ENCODE measurements at regions not wholly inside any gene's neighbourhood (a gene's known extent, or its start where the extent isn't known, plus 50 kb on each side); places are given as distances from the start of the nearest gene placed in this dataset.

DNA sequence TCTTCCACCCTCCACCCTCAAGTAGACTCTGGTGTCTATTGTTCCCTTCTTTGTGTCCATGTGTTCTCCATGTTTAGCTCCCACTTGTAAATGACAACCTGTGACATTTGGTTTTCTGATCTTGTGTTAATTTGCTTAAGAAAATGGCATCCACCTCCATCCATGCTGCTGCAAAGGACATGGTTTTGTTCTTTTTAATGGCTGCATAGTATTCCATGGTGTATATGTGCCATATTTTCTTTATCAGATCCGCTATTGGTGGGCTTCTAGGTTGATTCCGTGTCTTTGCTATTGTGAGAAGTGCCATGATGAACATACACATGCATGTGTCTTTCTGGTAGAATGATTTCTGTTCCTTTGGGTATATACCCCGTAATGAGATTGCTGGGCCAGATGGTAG, 163.4 kb upstream of the ITGA1 start (continued):
- no peak for TF ChIP-seq ZBTB33 (IDR thresholded peaks at IDR 0.05)
- no peak for TF ChIP-seq POU2F2 (IDR thresholded peaks at IDR 0.05; ENCODE audit: borderline replicate concordance, low read depth, low read length)
- no peak for TF ChIP-seq JUND (IDR thresholded peaks at IDR 0.05; ENCODE audit: low read depth, low read length)
- TF ChIP-seq BHLHE40 (IDR thresholded peaks at IDR 0.05; ENCODE audit: borderline replicate concordance in 1 of 2, low read depth in 2 of 2, low read length in 1 of 2): no peak
- no peak for TF ChIP-seq ASH2L (IDR thresholded peaks at IDR 0.05; ENCODE audit: borderline replicate concordance, low read depth)
- no peak for TF ChIP-seq NFYB (IDR thresholded peaks at IDR 0.05; ENCODE audit: insufficient read depth, low read depth, low read length)
- TF ChIP-seq NFYA (IDR thresholded peaks at IDR 0.05; ENCODE audit: borderline replicate concordance, low read depth, low read length): no peak
- no peak for TF ChIP-seq NFIC (IDR thresholded peaks at IDR 0.05; ENCODE audit: low read depth, low read length)

- ChIA-PET CTCF (no interaction called here), SMC1A (ENCODE audit: uncharacterized antibody, unreplicated experiment) (no interaction called here), POLR2A (no interaction called here), RAD21 (ENCODE audit: unreplicated experiment) (no interaction called here)
- H3K27ac ChIP-seq (ENCODE audit: control insufficient read depth, insufficient read depth): no peak overlapping the region
- BruUV-seq (replicated peaks): no TSS peak
- intact Hi-C loops (cut with micrococcal nuclease; ENCODE audit: unreplicated experiment) (no loop called here), in situ Hi-C loops (cut with MboI) (no loop called here)
- no peak overlapping the region for H3K4me3 ChIP-seq
- H3K36me3 ChIP-seq (ENCODE audit: control insufficient read depth in 2 of 2, insufficient read depth in 2 of 2, low read length in 1 of 2): no peaks in the 10 kb centered on the region
- H3K4me1 ChIP-seq (ENCODE audit: control insufficient read depth, insufficient read depth, low read length): no peaks in the 10 kb centered on the region
- no peak overlapping the region for H3K9ac ChIP-seq (ENCODE audit: control insufficient read depth, insufficient read depth, low read length)
- no peak for ATAC-seq
- WGBS (ENCODE audit: insufficient coverage, insufficient replicate concordance, low lambda C conversion rate, missing lambda C conversion rate): 54% methylated on average over 3 of the region's 3 CpGs
- no peak for FAIRE-seq
- TF ChIP-seq CREB1 (IDR thresholded peaks at IDR 0.05; ENCODE audit: low read depth): no peak
- TF ChIP-seq EGR1 (IDR thresholded peaks at IDR 0.05; ENCODE audit: borderline replicate concordance in 1 of 2, low read depth in 2 of 2, low read length in 2 of 2): no peak
- TF ChIP-seq, protein P1, sequence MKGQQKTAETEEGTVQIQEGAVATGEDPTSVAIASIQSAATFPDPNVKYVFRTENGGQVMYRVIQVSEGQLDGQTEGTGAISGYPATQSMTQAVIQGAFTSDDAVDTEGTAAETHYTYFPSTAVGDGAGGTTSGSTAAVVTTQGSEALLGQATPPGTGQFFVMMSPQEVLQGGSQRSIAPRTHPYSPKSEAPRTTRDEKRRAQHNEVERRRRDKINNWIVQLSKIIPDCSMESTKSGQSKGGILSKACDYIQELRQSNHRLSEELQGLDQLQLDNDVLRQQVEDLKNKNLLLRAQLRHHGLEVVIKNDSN (IDR thresholded peaks at IDR 0.05; ENCODE audit: borderline replicate concordance, extremely low read length, insufficient read depth, low read depth, low read length): no peak
- no peak for TF ChIP-seq TBL1XR1 (IDR thresholded peaks at IDR 0.05; ENCODE audit: low read depth, low read length)
- TF ChIP-seq SUPT20H (IDR thresholded peaks at IDR 0.05; ENCODE audit: borderline replicate concordance, control insufficient read depth, low read depth, low read length): no peak
- TF ChIP-seq NR2C1 (IDR thresholded peaks at IDR 0.05): no peak
- TF ChIP-seq YBX1 (IDR thresholded peaks at IDR 0.05): no peak
- TF ChIP-seq CBX5 (IDR thresholded peaks at IDR 0.05; ENCODE audit: low read depth): no peak
- no peak overlapping the region for H3K4me2 ChIP-seq (ENCODE audit: control insufficient read depth, insufficient read depth)
- H3K27me3 ChIP-seq (replicated peaks in 1 of 2; ENCODE audit: control insufficient read depth in 2 of 2, insufficient read depth in 2 of 2, low read length in 1 of 2): no peaks in the 10 kb centered on the region
- no peak overlapping the region for H2AFZ ChIP-seq (ENCODE audit: control insufficient read depth, low read depth, low read length)
- no peaks in the 10 kb centered on the region for H3K9me3 ChIP-seq (replicated peaks; ENCODE audit: control insufficient read depth, insufficient read depth, low read length)
- no peaks in the 10 kb centered on the region for H3K79me2 ChIP-seq (ENCODE audit: control insufficient read depth, insufficient read depth, low read length)
- no peaks in the 10 kb centered on the region for H4K20me1 ChIP-seq (ENCODE audit: control insufficient read depth, insufficient read depth)
- no peak for DNase-seq (ENCODE audit: low read depth, low spot score)
Observed at GRCh38 chr5:52626312-52626711, 161.4 kb upstream of the ITGA1 start.
